ENCODE measurements at regions not wholly inside any gene's neighbourhood (a gene's known extent, or its start where the extent isn't known, plus 50 kb on each side); places are given as distances from the start of the nearest gene placed in this dataset.

- peaks cover 80% of the 10 kb centered on the region for H3K4me1 ChIP-seq
- H3K9me3 ChIP-seq = no peaks in the 10 kb centered on the region
- no peaks in the 10 kb centered on the region for H3K36me3 ChIP-seq
- H3K4me3 ChIP-seq = no peak overlapping the region
- H3K27ac ChIP-seq = no peak overlapping the region
- DNase-seq (ENCODE audit: extremely low spot score in 2 of 2) = no peak
- no peak for TF ChIP-seq POLR2A (IDR thresholded peaks at IDR 0.05)
- no peak for TF ChIP-seq POLR2AphosphoS5 (IDR thresholded peaks at IDR 0.05; ENCODE audit: insufficient read depth in 1 of 2, low read depth in 1 of 2)
- TF ChIP-seq, protein P1, sequence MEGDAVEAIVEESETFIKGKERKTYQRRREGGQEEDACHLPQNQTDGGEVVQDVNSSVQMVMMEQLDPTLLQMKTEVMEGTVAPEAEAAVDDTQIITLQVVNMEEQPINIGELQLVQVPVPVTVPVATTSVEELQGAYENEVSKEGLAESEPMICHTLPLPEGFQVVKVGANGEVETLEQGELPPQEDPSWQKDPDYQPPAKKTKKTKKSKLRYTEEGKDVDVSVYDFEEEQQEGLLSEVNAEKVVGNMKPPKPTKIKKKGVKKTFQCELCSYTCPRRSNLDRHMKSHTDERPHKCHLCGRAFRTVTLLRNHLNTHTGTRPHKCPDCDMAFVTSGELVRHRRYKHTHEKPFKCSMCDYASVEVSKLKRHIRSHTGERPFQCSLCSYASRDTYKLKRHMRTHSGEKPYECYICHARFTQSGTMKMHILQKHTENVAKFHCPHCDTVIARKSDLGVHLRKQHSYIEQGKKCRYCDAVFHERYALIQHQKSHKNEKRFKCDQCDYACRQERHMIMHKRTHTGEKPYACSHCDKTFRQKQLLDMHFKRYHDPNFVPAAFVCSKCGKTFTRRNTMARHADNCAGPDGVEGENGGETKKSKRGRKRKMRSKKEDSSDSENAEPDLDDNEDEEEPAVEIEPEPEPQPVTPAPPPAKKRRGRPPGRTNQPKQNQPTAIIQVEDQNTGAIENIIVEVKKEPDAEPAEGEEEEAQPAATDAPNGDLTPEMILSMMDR (IDR thresholded peaks at IDR 0.05) = no peak
- no peaks in the 10 kb centered on the region for H3K27me3 ChIP-seq
- intact Hi-C loops (cut with DNase I) = loop anchor here (10.0 kb wide), 1 partner anchor 98 kb away; no protein-coding TSS in a partner anchor
Measured at GRCh38 chr3:72442759-72443158, 405.5 kb downstream of the SHQ1 start.

DNA sequence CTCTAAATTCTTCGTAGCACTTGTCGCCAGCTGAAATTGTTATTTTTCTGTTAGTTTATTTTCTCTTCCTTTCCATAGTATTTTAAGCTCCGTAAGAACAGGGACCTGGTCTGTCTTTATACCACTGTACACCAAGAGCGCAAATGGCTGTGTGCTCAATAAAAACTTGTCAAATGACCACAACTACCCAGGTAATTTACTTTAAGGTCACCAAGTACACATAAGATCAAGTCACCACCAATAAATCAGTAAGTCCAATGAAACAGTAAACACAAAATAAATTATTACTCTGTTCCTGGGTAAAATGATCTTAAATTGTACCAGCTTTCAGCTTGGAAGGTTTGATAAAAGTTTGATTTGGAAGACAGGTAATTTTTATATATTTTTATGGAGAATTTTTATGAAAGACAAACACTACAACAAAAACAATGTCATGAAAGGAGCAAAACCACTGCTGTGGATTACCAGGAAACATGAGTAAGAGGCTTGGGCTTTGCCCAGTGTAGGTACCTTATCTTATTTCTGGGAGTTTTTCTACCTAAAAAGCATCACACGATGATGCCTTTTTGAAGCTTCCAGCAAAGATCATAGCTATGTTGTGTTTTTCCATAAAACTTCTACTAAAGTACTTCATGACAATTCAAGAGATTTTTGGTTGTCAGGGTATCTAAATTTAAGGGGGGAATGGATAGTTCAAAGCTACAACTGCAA is 406.8 kb downstream of the SHQ1 start:
- intact Hi-C loops (cut with DNase I) = loop anchor here (10.0 kb wide), 1 partner anchor 97 kb away; no protein-coding TSS in a partner anchor
- TF ChIP-seq POLR2A (IDR thresholded peaks at IDR 0.05) (no peak), POLR2AphosphoS5 (IDR thresholded peaks at IDR 0.05; ENCODE audit: insufficient read depth in 1 of 2, low read depth in 1 of 2) (no peak)
- TF ChIP-seq, protein P1 (IDR thresholded peaks at IDR 0.05) = no peak
- peaks cover 89% of the 10 kb centered on the region for H3K4me1 ChIP-seq

DNA sequence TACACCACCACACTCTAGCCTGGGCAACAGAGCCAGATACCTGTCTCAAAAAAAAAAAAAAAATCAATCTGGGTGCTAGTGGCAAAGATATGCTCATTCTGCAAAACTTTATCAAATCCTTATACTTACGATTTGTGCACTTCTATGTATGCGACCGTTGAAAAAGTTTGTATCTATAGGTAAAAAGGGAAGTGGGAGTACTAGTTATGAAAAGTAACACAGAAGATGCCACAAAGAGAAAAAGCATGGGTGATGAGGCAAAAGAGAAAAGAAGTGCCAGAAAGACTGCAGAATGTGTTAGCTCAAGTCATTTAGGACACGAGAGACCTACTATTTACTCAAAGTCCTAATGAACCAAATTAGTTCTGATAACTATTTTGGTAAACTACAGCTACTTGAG is 407.8 kb downstream of the SHQ1 start:
- intact Hi-C loops (cut with DNase I) = loop anchor here (10.0 kb wide), 1 partner anchor 96 kb away; no protein-coding TSS in a partner anchor
- no peak for TF ChIP-seq POLR2AphosphoS5 (IDR thresholded peaks at IDR 0.05; ENCODE audit: insufficient read depth in 1 of 2, low read depth in 1 of 2)
- TF ChIP-seq, protein P1 (IDR thresholded peaks at IDR 0.05) = no peak
- no peak for TF ChIP-seq POLR2A (IDR thresholded peaks at IDR 0.05)
- peaks cover 82% of the 10 kb centered on the region for H3K4me1 ChIP-seq

More for the DNA sequence above, 406.8 kb downstream of the SHQ1 start:
- Histone ChIP-seq H3K27ac (no peak overlapping the region), H3K27me3 (no peaks in the 10 kb centered on the region), H3K36me3 (no peaks in the 10 kb centered on the region), H3K4me3 (no peak overlapping the region), H3K9me3 (no peaks in the 10 kb centered on the region)
- DNase-seq (ENCODE audit: extremely low spot score in 2 of 2) = no peak

DNA sequence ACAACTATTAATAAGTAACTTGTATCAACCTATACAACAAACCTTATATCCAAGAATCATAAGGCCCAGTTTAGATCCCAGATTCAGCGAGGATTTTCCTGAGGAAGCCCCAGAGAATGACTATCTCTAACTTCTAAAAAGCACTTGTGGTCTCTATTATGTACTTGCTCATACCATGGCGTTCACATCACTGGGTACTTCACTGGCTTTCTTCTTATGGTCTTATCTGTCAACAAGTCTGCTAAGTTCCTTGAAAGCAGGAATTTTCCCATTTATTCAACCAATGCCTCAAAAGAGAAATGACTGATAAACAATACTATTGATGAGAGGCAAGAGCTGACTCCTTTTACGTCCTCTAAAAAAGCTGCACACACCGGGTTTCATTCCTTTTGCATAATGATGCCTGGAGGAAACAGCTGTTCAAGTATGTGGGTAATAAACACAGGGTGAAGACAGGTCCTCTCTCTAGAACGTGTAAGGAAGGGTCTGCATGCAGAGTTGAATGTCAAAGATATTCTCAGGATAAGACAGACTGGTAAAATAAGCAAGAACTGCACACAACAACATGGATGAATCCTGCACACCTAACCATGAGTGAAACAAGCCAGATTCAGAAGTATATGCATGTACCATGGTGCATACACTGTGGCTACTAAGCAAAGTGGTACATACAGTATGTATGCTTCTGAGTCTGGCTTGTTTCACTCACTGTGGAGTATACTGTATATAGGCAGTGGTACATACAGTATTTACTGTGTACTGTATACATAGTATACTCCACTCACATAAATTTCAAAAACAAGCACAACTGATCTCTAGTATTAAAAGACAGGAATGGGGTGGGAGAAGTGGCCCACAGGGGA is 408.7 kb downstream of the SHQ1 start:
- intact Hi-C loops (cut with DNase I) = loop anchor here (10.0 kb wide), 1 partner anchor 95 kb away; no protein-coding TSS in a partner anchor
- DNase-seq (ENCODE audit: extremely low spot score in 2 of 2) = no peak
- H3K4me1 ChIP-seq = peaks cover 72% of the 10 kb centered on the region
- no peak for TF ChIP-seq POLR2A (IDR thresholded peaks at IDR 0.05)
- TF ChIP-seq, protein P1 (IDR thresholded peaks at IDR 0.05) = no peak
- TF ChIP-seq POLR2AphosphoS5 (IDR thresholded peaks at IDR 0.05; ENCODE audit: insufficient read depth in 1 of 2, low read depth in 1 of 2) = no peak
- H3K4me3 ChIP-seq = no peak overlapping the region
- no peak overlapping the region for H3K27ac ChIP-seq
- no peaks in the 10 kb centered on the region for H3K36me3 ChIP-seq
- H3K27me3 ChIP-seq = no peaks in the 10 kb centered on the region
- H3K9me3 ChIP-seq = no peaks in the 10 kb centered on the region

More for the DNA sequence above, 407.8 kb downstream of the SHQ1 start:
- Histone ChIP-seq H3K27me3 (no peaks in the 10 kb centered on the region), H3K27ac (no peak overlapping the region), H3K36me3 (no peaks in the 10 kb centered on the region), H3K9me3 (no peaks in the 10 kb centered on the region), H3K4me3 (no peak overlapping the region)
- no peak for DNase-seq (ENCODE audit: extremely low spot score in 2 of 2)

Measured in vagina (tissue), 2 donors.